Neural progenitor cell (in vitro differentiated cells): ENCODE measurements at regions not wholly inside any gene's neighbourhood (a gene's known extent, or its start where the extent isn't known, plus 50 kb on each side); places are given as distances from the start of the nearest gene placed in this dataset.

Experiments used
- DNase-seq: peaks from one replicate; pipeline ENCODE4 v3.0.0-alpha.2; 2016; ENCODE audit warnings: low spot score
- H2AFZ ChIP-seq: fragments of 200-600 bp; sonication (generic); replicated peaks from 2 replicates; pipeline ENCODE4 v1.6.1; 2016; ENCODE audit warnings: antibody characterized with exemption
- H3F3A ChIP-seq: fragments of 200-600 bp; sonication (generic); 2 replicates; pipeline ENCODE4 v1.6.1; 2016; ENCODE audit warnings: antibody characterized with exemption, low read depth
- H3K27ac ChIP-seq: fragments of 200-600 bp; sonication (generic); 2 replicates; pipeline ENCODE4 v1.5.1; 2016; ENCODE audit warnings: mild to moderate bottlenecking
- H3K27me3 ChIP-seq: fragments of 200-600 bp; sonication (generic); 2 replicates; pipeline ENCODE4 v1.6.1; 2016; ENCODE audit warnings: mild to moderate bottlenecking, moderate library complexity
- H3K36me3 ChIP-seq: fragments of 200-600 bp; sonication (generic); 2 replicates; pipeline ENCODE4 v1.5.1; 2016
- H3K4me1 ChIP-seq: fragments of 200-600 bp; sonication (generic); 2 replicates; pipeline ENCODE4 v1.6.1; 2016; ENCODE audit warnings: mixed run types
- H3K4me2 ChIP-seq: fragments of 200-600 bp; sonication (generic); 2 replicates; pipeline ENCODE4 v1.6.1; 2016
- H3K4me3 ChIP-seq: fragments of 200-600 bp; sonication (generic); 2 replicates; pipeline ENCODE4 v1.5.1; 2016
- H3K79me2 ChIP-seq: fragments of 200-600 bp; sonication (generic); 2 replicates; pipeline ENCODE4 v1.6.1; 2016; ENCODE audit warnings: low read depth
- H3K9ac ChIP-seq: fragments of 200-600 bp; sonication (generic); 2 replicates; pipeline ENCODE4 v1.6.1; 2016
- H3K9me3 ChIP-seq: fragments of 200-600 bp; sonication (generic); 2 replicates; pipeline ENCODE4 v1.5.1; 2016; ENCODE audit warnings: low read depth
- H4K20me1 ChIP-seq: fragments of 200-600 bp; sonication (generic); 2 replicates; pipeline ENCODE4 v1.6.1; 2016; ENCODE audit warnings: low read depth
- H3K27ac Mint-ChIP-seq: 3 replicates; pipeline ENCODE4 v1.8.0; 2021; ENCODE audit warnings: mixed read lengths
- H3K27me3 Mint-ChIP-seq: 2 replicates; pipeline ENCODE4 v1.8.0; 2022; ENCODE audit warnings: low read depth, mild to moderate bottlenecking, inconsistent platforms, moderate library complexity, mixed read lengths; ENCODE audit not compliant: insufficient read depth
- H3K36me3 Mint-ChIP-seq: 3 replicates; pipeline ENCODE4 v1.8.0; 2021; ENCODE audit warnings: mixed read lengths
- H3K4me1 Mint-ChIP-seq: 3 replicates; pipeline ENCODE4 v1.8.0; 2021; ENCODE audit warnings: mixed read lengths
- H3K4me3 Mint-ChIP-seq: 3 replicates; pipeline ENCODE4 v1.8.0; 2021; ENCODE audit warnings: mild to moderate bottlenecking, moderate library complexity, mixed read lengths
- H3K9me3 Mint-ChIP-seq: 3 replicates; pipeline ENCODE4 v1.8.0; 2020; ENCODE audit warnings: mixed read lengths
- CTCF ChIP-seq: fragments of 200-600 bp; sonication (generic); IDR thresholded peaks from 2 replicates; pipeline ENCODE4 v1.5.1; 2017; ENCODE audit warnings: antibody characterized with exemption, mild to moderate bottlenecking
- EZH2 ChIP-seq: fragments of 200-600 bp; sonication (generic); IDR thresholded peaks from 2 replicates; pipeline ENCODE4 v1.6.1; 2017; ENCODE audit warnings: antibody characterized with exemption, mild to moderate bottlenecking, moderate library complexity
- EZH2phosphoT487 ChIP-seq: fragments of 200-600 bp; sonication (generic); IDR thresholded peaks from 2 replicates; pipeline ENCODE4 v1.6.1; 2017; ENCODE audit warnings: antibody characterized with exemption

- Histone ChIP-seq H3K9ac (no peak overlapping the region), H3K79me2 (no peaks in the 10 kb centered on the region), H3K4me1 (no peaks in the 10 kb centered on the region), H3K9me3 (no peaks in the 10 kb centered on the region), H3K36me3 (no peaks in the 10 kb centered on the region), H4K20me1 (no peaks in the 10 kb centered on the region), H3K4me2 (no peak overlapping the region), H3K27me3 (no peaks in the 10 kb centered on the region), H3K4me3 (no peak overlapping the region), H2AFZ (no peak overlapping the region), H3F3A (no peaks in the 10 kb centered on the region), H3K27ac (no peak overlapping the region)
- H3K27me3 Mint-ChIP-seq, result peaks cover 5% of the 10 kb centered on the region
- no peaks in the 10 kb centered on the region for H3K36me3 Mint-ChIP-seq
- DNase-seq, result no peak
- H3K4me1 Mint-ChIP-seq, result no peaks in the 10 kb centered on the region
- TF ChIP-seq CTCF, result no peak
- no peak for TF ChIP-seq EZH2
- TF ChIP-seq EZH2phosphoT487, result no peak
- H3K9me3 Mint-ChIP-seq, result peaks cover 10% of the 10 kb centered on the region
- no peak overlapping the region for H3K4me3 Mint-ChIP-seq
- H3K27ac Mint-ChIP-seq, result no peak overlapping the region
Observed at GRCh38 chr6:14399635-14400034, 282.1 kb downstream of the CD83 start.

GRCh38 chr6:14401246-14401645, 283.7 kb downstream of the CD83 start:
- Histone ChIP-seq H3K27ac (no peak overlapping the region), H3K79me2 (no peaks in the 10 kb centered on the region), H3K4me3 (no peak overlapping the region), H3K4me1 (peaks cover 5% of the 10 kb centered on the region), H3F3A (peaks cover 4% of the 10 kb centered on the region), H3K27me3 (no peaks in the 10 kb centered on the region), H2AFZ (no peak overlapping the region), H3K9me3 (no peaks in the 10 kb centered on the region), H3K9ac (no peak overlapping the region), H3K36me3 (no peaks in the 10 kb centered on the region), H4K20me1 (no peaks in the 10 kb centered on the region), H3K4me2 (no peak overlapping the region)
- H3K27ac Mint-ChIP-seq, result no peak overlapping the region
- no peak overlapping the region for H3K4me3 Mint-ChIP-seq
- H3K27me3 Mint-ChIP-seq, result peaks cover 2% of the 10 kb centered on the region
- no peak for DNase-seq
- no peaks in the 10 kb centered on the region for H3K36me3 Mint-ChIP-seq
- TF ChIP-seq EZH2phosphoT487, result no peak
- TF ChIP-seq CTCF, result no peak
- peaks cover 13% of the 10 kb centered on the region for H3K4me1 Mint-ChIP-seq
- peaks cover 10% of the 10 kb centered on the region for H3K9me3 Mint-ChIP-seq

- TF ChIP-seq CTCF, result no peak
- no peak for TF ChIP-seq EZH2
- no peak for TF ChIP-seq EZH2phosphoT487
- peaks cover 12% of the 10 kb centered on the region for H3F3A ChIP-seq
- Mint-ChIP-seq H3K9me3 (peaks cover 3% of the 10 kb centered on the region), H3K27ac (peak overlapping the region; percentile 50), H3K4me3 (peak overlapping the region; percentile 39), H3K4me1 (peaks cover 26% of the 10 kb centered on the region), H3K36me3 (no peaks in the 10 kb centered on the region), H3K27me3 (no peaks in the 10 kb centered on the region)
- no peaks in the 10 kb centered on the region for H3K9me3 ChIP-seq
- H3K4me1 ChIP-seq, result peaks cover 21% of the 10 kb centered on the region
- H3K27me3 ChIP-seq, result no peaks in the 10 kb centered on the region
- H3K4me2 ChIP-seq, result peak overlapping the region; percentile 21
- H3K36me3 ChIP-seq, result no peaks in the 10 kb centered on the region
- H2AFZ ChIP-seq, result peak overlapping the region; percentile 30
- no peak overlapping the region for H3K9ac ChIP-seq
- peak overlapping the region; percentile 13 for H3K27ac ChIP-seq
- H4K20me1 ChIP-seq, result no peaks in the 10 kb centered on the region
- H3K4me3 ChIP-seq, result no peak overlapping the region
- H3K79me2 ChIP-seq, result no peaks in the 10 kb centered on the region
- DNase-seq, result peak; percentile 51
Observed at GRCh38 chr6:14406614-14407331, 289.2 kb downstream of the CD83 start.
